ENCODE measurements at regions not wholly inside any gene's neighbourhood (a gene's known extent, or its start where the extent isn't known, plus 50 kb on each side); places are given as distances from the start of the nearest gene placed in this dataset.
A peak's percentile ranks its signal among the peaks of the same experiment; 100 is the strongest.
"Not testable (repeated sequence)": the region's sequence is repeated elsewhere in the genome, so short reads cannot be mapped to it uniquely, and the experiment has no call there.

DNA sequence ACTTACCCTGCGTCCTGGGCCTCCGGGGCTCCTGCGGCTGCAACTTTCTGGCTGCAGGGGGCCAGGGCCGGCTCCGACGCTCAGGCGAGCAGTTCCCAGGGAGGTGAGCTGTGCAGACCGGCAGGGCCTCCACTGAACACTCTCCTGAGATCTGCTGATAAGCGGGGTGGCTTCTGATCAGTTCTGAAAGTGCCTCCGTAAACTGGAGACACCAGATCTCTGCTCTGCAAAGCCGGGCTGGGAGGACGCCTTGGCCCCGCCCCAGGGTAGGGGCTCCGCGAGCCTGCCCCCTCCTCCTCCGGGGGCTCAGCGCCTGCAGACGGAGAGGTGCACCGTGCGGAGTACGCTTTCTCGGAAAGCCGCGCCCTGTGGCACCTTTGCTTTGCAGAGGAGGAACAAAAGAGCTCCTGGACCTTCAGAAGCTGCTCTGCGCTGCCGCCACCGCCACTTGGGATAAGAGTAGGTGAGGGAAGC is 141.3 kb upstream of the VKORC1L1 start:
- TF ChIP-seq POLR2AphosphoS5 (IDR thresholded peaks at IDR 0.05; ENCODE audit: low read depth, low read length): no peak
- TF ChIP-seq TAF1 (IDR thresholded peaks at IDR 0.05; ENCODE audit: borderline replicate concordance, low read depth, low read length): no peak
- no peak for TF ChIP-seq POLR2A (IDR thresholded peaks at IDR 0.05; ENCODE audit: low read depth, low read length)
- FAIRE-seq: no peak
- no peak for DNase-seq (ENCODE audit: insufficient read length)

DNA sequence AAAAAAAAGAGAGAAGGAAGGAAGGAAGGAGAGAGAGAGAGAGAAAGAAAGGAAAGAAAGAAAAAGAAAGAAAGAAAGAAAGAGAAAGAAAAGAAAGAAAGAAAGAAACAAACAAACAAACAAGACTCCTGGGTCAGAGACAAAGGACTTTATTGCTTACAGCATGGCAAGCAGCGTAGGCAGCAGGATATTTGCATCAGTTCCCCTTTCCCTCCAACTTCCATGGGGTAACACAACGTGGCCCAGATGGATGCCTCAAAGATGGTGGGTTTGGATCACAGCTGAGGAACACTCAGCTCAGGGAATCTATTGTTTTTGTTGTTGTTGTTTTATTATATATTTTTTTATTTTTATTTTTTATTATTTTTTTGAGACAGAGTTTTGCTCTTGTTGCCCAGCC is 128.5 kb upstream of the VKORC1L1 start:
- FAIRE-seq (no peak), DNase-seq (ENCODE audit: insufficient read length) (no peak)
- no peak for TF ChIP-seq POLR2A (IDR thresholded peaks at IDR 0.05; ENCODE audit: low read depth, low read length)
- TF ChIP-seq POLR2AphosphoS5 (IDR thresholded peaks at IDR 0.05; ENCODE audit: low read depth, low read length): no peak
- TF ChIP-seq TAF1 (IDR thresholded peaks at IDR 0.05; ENCODE audit: borderline replicate concordance, low read depth, low read length): no peak

DNA sequence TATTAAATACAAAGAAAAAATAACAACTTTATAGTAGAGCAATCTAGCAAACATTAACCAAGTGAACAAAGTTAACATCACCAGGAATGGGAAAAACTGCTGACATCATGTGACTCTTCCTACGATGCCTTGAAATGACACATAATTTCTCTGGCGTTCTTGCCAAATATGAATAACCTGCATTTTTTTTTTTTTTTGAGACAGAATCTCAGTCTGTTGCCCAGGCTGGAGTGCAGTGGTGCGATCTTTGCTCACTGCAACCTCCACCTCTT is 126.5 kb upstream of the VKORC1L1 start:
- TF ChIP-seq TAF1 (IDR thresholded peaks at IDR 0.05; ENCODE audit: borderline replicate concordance, low read depth, low read length) (no peak), POLR2AphosphoS5 (IDR thresholded peaks at IDR 0.05; ENCODE audit: low read depth, low read length) (no peak), POLR2A (IDR thresholded peaks at IDR 0.05; ENCODE audit: low read depth, low read length) (no peak)
- DNase-seq (ENCODE audit: insufficient read length) (no peak), FAIRE-seq (no peak)

DNA sequence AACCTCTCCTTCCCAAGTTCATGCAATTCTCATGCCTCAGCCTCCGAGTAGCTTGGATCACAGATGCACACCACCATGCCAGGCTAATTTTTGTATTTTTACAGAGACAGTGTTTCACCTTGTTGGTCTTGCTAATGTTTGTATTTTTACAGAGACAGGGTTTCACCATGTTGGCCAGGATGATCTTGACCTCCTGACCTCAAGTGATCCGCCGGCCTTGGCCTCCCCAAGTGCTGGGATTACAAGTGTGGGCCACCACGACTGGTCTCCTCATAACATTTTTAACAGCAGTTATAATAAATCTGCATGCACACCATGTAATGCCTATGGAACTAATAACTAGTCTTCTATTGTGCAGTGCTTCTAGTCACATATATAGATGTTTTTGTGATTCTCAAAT is 123.8 kb upstream of the VKORC1L1 start:
- no peak for DNase-seq (ENCODE audit: insufficient read length)
- no peak for FAIRE-seq
- TF ChIP-seq POLR2A (IDR thresholded peaks at IDR 0.05; ENCODE audit: low read depth, low read length): no peak
- no peak for TF ChIP-seq POLR2AphosphoS5 (IDR thresholded peaks at IDR 0.05; ENCODE audit: low read depth, low read length)

DNA sequence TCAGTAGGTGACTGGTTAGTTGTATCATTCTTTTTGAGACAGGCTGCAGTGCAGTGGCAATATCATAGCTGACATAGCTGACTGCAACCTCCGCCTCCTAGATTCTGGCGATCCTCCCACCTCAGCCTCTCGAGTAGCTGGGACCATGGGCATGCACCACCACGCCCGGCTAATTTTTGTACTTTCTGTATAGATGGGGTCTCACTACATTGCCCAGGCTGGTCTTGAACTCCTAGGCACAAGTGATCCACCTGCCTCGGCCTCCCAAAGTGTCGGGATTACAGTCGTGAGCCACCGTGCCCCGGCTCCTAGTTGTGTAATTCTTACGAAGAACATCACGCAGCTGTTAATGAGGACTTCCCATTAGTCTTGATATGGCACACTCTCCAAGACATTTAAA is 123.4 kb upstream of the VKORC1L1 start:
- DNase-seq (ENCODE audit: insufficient read length) (no peak), FAIRE-seq (no peak)
- TF ChIP-seq POLR2A (IDR thresholded peaks at IDR 0.05; ENCODE audit: low read depth, low read length) (no peak), TAF1 (IDR thresholded peaks at IDR 0.05; ENCODE audit: borderline replicate concordance, low read depth, low read length) (no peak), POLR2AphosphoS5 (IDR thresholded peaks at IDR 0.05; ENCODE audit: low read depth, low read length) (no peak)

DNA sequence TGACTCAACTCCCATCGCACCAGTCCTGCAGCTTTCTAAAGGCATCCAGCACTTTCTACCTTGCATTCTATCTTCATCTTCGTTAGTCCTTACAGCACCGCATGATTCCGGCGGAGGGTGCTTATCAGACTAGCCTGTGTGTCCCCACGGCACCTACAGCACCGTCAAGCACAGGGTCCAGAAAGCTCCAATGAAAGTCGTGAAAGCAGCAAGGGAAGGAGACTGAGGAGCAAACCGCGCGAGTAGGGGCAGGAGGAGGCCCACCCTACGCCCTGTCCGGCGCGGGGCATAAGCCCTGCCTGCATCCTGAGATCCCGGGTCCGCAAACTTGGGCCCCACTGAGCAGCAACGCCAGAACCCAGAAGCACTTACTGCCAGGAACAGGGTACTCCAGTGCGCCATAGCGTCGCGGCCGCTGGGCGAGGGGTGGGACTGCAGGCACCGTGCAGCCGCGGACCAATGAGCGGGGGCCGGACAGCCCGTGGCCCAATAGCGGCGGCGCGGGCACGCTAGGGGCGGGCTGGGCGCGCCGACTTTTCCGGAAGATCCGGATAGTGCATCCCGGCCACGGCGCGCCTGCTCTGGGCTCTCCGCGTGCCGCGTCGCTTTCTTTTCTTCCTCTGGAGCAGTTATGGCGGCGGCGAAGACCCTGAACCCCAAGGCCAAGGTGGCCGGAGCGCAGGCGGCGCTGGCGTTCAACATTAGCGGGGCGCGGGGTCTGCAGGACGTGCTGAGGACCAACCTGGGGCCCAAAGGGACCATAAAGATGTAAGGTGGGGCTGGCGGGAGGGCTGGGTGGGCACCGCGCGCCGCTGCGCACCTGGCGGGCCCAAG is 122.1 kb upstream of the VKORC1L1 start:
- FAIRE-seq (peak; percentile 85), DNase-seq (ENCODE audit: insufficient read length) (peak; percentile 85)

DNA sequence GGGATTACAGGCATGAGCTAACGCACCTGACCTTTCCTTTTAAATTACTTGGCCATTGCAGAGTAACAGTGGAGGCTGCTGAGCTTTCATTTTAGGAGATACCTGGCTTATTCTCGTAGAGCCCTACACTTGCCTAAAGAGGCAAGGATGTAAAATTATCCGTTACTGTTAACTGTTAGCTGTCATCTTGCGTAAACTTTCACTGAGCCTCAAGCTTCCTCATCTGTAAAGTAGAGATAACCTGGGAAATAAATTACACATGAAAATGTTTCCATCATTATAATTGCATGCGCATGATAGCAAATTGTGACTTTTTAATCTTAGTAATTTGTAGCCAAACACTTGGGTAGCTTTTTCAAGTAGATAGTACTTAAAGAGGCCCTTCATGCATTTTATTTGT is 118.8 kb upstream of the VKORC1L1 start:
- FAIRE-seq: not testable (repeated sequence)

More for the DNA sequence above, 122.1 kb upstream of the VKORC1L1 start:
- TF ChIP-seq POLR2A (IDR thresholded peaks at IDR 0.05; ENCODE audit: low read depth, low read length) (peak; percentile 89), TAF1 (IDR thresholded peaks at IDR 0.05; ENCODE audit: borderline replicate concordance, low read depth, low read length) (peak; percentile 64; the same call in 1 of the 2 replicates), POLR2AphosphoS5 (IDR thresholded peaks at IDR 0.05; ENCODE audit: low read depth, low read length) (peak; percentile 77)

DNA sequence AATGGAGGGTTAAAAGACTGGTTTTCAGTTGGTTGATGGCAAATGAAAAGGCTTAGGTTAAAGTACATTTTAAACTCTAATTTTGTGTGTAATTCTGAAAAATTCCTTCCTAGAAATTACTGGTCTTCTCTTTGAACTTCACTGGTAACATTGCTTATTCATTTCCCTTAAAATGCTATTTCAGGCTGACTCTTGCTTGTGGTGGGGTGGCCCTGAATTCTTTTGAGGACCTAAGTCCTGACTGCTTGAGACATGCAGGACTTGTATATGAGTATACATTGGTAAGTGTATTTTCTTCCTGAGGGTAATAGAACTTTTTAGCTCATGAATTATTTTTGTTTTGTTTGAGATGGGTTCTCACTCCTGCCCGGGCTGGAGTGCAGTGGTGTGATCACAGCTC is 113.9 kb upstream of the VKORC1L1 start:
- DNase-seq (ENCODE audit: insufficient read length); FAIRE-seq: not testable (repeated sequence)

More for the DNA sequence above, 118.8 kb upstream of the VKORC1L1 start:
- DNase-seq (ENCODE audit: insufficient read length): not testable (repeated sequence)

DNA sequence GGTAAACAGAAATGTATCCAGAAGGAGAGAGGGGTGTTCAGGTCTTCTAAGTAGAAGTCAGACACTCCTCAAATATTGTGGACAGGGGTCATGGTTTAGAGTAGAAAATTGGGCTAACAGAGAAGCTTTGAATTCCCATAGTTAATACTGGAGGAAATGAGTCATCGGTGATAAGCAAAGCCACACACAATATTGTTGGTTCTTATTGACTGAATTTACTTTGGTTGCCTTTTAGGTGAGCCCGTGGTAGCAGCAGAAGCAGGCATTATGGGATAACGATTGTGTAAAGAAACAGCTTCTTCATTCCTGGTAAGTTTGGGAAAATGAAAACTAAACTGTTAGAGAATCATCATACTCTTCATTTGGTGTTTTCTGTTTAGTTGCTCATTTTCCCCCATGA is 110.2 kb upstream of the VKORC1L1 start:
- not testable (repeated sequence) for DNase-seq (ENCODE audit: insufficient read length); FAIRE-seq

DNA sequence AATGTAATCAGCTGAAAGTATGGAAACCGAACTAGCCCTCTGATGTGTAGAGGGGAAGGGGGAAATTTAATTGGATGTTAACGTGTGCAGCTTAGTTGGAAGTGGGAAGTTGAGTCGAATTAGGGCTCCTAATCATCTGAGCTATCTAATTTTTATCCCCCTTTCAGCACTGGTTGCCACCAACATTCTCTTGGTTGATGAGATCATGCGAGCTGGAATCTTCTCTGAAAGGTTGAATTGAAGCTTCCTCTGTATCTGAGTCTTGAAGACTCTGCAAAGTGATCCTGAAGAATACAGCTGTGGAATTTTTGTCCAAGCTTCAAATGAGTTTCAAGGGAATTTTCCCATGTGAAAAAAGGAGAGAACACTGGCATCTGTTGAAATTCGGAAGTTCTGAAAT is 109.8 kb upstream of the VKORC1L1 start:
- FAIRE-seq: not testable (repeated sequence)

DNA sequence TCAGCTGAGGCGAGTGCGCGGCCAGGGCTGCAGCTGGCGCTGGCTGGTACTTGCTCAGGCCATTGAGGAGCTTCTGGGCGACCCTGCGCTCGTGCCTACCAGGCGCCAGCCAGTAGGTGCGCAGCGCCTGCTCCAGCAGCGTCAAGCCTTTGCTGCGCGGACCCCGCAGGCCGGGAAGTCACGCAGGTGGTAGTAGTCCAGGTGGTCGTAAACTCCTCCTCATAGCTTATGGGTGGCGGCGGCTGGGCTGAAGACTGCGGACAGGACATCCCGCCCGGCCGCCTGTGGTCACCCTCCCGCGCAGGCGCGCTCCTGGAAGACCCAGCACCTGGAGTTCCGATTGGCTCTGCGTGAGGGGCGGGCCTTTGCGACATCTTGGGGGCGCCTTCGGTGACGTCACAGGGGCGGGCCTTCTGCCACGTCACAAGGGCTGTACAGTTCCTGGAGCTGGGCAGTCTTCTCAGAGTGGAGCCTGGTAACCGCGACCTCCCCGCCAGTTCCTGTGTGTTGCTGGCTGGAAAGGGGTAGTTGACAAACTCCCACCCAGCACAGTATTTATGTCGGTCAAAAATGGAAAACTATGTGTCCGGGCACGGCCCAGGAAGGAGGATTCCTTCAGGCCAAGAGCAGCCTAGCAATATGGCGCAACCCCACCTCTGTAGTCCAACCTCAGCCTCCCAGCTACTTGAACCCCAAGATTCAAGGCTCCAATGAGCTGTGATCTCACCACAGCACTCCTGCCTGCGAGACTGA is 102.2 kb upstream of the VKORC1L1 start:
- DNase-seq (ENCODE audit: insufficient read length) (peak; percentile 57), FAIRE-seq (peak; percentile 84)
- TF ChIP-seq TAF1 (IDR thresholded peaks at IDR 0.05; ENCODE audit: borderline replicate concordance, low read depth, low read length) (peak; percentile 11; the same call in 1 of the 2 replicates), POLR2AphosphoS5 (IDR thresholded peaks at IDR 0.05; ENCODE audit: low read depth, low read length) (peak; percentile 59; the same call in 1 of the 2 replicates), POLR2A (IDR thresholded peaks at IDR 0.05; ENCODE audit: low read depth, low read length) (peak; percentile 66; the same call in 1 of the 2 replicates)

More for the DNA sequence above, 109.8 kb upstream of the VKORC1L1 start:
- DNase-seq (ENCODE audit: insufficient read length): not testable (repeated sequence)

DNA sequence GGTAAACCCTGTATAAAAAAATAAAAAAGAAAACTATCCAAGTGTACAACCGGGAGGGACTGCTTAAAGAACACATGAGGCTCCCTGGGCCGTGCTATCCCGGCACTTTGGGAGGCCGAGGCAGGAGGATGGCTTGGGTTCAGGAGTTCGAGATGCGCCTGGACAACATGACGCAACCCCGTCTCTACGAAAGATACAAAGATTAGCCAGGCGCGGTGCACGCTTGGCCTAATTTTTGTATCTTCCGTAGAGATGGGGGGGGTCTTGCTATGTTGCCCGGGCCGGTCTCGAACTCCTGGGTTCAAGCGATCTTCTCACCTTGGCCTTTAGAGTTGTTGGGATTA is 101.7 kb upstream of the VKORC1L1 start:
- not testable (repeated sequence) for DNase-seq (ENCODE audit: insufficient read length); FAIRE-seq

DNA sequence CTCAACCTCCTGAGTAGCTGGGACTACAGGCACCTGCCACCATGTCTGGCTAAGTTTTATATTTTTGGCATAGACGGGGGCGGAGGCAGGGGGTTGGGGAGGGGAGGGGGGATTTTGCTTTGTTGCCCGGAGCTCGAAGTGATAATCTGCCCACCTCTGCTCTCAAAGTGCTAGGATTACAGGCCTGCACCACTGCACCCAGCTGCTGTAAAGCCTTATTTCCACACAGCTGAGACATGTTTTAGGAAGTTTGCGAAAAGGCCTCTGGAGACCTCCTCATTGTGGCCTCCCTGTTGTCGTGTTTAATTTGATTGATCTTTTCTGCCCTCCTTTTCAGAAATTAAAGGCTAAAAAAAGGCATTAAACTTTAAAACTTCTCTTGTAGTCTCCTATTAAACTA is 96.2 kb upstream of the VKORC1L1 start:
- not testable (repeated sequence) for DNase-seq (ENCODE audit: insufficient read length); FAIRE-seq

DNA sequence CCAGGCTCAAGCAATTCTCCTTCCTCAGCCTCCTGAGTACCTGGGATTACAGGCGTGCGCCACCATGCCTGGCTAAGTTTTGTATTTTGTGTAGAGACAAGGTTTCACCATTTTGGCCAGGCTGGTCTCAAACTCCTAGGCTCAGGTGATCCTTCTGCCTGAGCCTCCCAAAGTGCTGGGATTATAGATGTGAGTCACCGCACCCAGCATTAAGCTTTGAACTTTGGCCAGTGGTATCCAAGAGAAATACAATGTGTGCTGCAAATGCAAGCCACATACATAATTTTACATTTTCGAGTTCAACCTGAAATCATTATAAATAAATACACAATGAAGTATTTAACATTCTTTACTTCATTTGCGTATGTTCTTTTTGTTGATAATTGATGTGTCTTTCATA is 82.9 kb upstream of the VKORC1L1 start:
- DNase-seq (ENCODE audit: insufficient read length); FAIRE-seq: not testable (repeated sequence)

DNA sequence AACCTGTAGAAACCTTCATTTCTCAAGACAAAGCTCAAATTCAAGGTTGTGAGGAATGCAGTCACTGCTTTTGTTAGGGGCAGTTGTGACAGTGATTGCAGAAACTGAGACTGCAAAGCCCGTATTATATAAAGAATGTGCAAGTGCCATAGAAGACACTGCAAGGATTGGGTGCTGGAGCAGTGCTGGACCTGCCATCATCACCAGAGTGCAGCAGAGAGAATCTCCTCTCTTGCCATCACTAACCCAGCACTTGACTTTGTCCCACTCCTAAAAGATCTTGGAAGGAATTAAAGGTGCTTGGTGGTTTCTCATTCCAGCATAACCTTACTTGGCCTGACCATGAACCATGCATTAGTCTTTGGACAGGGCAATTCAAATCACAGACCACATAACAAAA is 81.1 kb upstream of the VKORC1L1 start:
- FAIRE-seq; DNase-seq (ENCODE audit: insufficient read length): not testable (repeated sequence)

DNA sequence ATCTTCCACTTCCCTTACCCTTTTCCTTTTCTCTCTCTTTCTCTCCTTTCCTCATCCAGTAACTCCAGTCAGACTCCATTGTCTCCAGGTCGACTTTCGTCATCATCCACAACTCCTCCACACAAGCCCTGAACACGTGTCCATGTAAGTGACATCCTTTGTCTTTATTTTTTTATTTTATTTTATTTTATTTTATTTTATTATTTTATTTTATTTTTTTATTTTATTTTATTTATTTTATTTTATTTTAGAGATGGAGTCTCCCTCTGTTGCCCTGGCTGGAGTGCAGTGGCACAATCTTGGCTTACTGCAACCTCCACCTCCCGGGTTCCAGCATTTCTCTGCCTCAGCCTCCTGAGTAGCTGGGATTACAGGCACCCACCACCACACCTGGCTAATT is 80.1 kb upstream of the VKORC1L1 start:
- not testable (repeated sequence) for FAIRE-seq; DNase-seq (ENCODE audit: insufficient read length)

DNA sequence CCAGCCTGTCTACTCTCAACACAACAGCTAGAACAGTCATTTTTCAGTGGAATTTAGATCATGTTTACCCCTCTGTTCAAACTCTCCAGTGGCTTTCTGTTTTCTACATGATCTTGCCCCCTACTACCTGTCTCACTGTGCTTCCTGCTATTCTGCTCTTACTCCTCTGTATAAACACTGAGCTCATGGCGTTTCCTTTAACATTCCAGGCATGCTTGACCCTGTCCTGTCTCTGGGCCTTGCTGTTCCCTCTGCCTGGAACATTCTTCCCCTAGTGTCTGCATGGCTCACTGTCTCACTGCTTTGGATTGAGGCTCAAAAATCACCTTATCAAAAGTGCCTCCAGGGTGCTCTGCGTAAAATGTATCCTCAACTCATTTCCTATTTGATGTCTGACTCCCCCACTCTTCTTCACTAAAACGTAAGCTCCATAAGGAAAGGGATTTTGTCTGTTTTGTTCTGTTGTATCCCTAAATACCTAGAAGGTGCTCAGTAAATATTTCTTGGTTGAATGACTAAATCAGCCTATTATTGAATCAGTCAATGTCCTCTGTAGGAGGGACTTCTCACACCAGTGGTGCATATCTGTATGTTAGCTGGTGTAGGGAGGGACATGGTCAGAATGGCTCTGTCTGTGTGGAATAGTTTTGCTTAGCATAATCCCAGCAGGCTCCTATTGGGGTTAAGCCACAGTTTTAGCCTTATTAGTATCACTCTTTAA is 78.0 kb upstream of the VKORC1L1 start:
- DNase-seq (ENCODE audit: insufficient read length); FAIRE-seq: not testable (repeated sequence)

DNA sequence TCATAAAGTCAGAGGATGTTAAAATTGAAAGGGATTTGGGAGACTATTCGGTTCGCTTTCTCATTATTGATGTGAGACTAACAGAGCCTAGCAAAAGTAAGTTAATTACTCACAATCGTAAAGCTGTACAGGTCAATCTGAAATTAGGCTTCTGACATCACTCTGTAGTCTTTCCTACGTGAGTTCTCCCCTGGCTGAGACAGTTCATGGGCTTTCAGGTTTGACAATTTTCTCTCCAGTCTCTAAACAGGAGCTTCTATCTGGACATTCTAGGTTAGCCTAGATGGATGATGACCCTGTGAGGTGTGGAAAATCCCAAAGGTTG is 77.5 kb upstream of the VKORC1L1 start:
- FAIRE-seq: not testable (repeated sequence)

More for the DNA sequence above, 77.5 kb upstream of the VKORC1L1 start:
- DNase-seq (ENCODE audit: insufficient read length): not testable (repeated sequence)
